CD14-positive monocyte (primary cell): ENCODE measurements at regions not wholly inside any gene's neighbourhood (a gene's known extent, or its start where the extent isn't known, plus 50 kb on each side); places are given as distances from the start of the nearest gene placed in this dataset.

Source experiments
- DNase-seq, 3 donors: peaks; one replicate each; pipeline ENCODE4 v3.0.0-alpha.2; 2011 to 2022
- H2AFZ ChIP-seq: 2 replicates; pipeline ENCODE4 v1.6.0; 2012; ENCODE audit warnings: mild to moderate bottlenecking, low read depth, low read length, inconsistent platforms; ENCODE audit not compliant: insufficient read depth, poor library complexity, severe bottlenecking
- H3K27ac ChIP-seq, 2 donors: 1 replicate in 1 of 2; 2 replicates in 1 of 2; pipeline ENCODE4 v1.5.1; 2012 to 2013; ENCODE audit warnings: low read length in 2 of 2, control low read depth in 1 of 2, inconsistent platforms in 1 of 2, low read depth in 1 of 2, mild to moderate bottlenecking in 1 of 2
- H3K27me3 ChIP-seq, 2 donors: one replicate each; pipeline versions ENCODE4 v1.6.0 to v1.6.1; 2011 to 2013; ENCODE audit warnings: low read length in 2 of 2; ENCODE audit not compliant: control insufficient read depth in 2 of 2, insufficient read depth in 2 of 2
- H3K36me3 ChIP-seq, 2 donors: replicated peaks in 1 of 2; 1 replicate in 1 of 2; 2 replicates in 1 of 2; pipeline versions ENCODE4 v1.5.1 to v1.6.1; 2012 to 2013; ENCODE audit warnings: low read length in 2 of 2, control low read depth in 1 of 2, inconsistent platforms in 1 of 2, mild to moderate bottlenecking in 1 of 2; ENCODE audit not compliant: insufficient read depth in 2 of 2, control insufficient read depth in 1 of 2
- H3K4me1 ChIP-seq, 2 donors: 1 replicate in 1 of 2; 2 replicates in 1 of 2; pipeline versions ENCODE4 v1.5.1 to v1.6.1; 2012 to 2013; ENCODE audit warnings: low read length in 2 of 2, control low read depth in 1 of 2, inconsistent platforms in 1 of 2, mild to moderate bottlenecking in 1 of 2, moderate library complexity in 1 of 2; ENCODE audit not compliant: insufficient read depth in 2 of 2, control insufficient read depth in 1 of 2
- H3K4me2 ChIP-seq: replicated peaks from 2 replicates; pipeline ENCODE3; 2012; ENCODE audit warnings: low read length, moderate library complexity, mild to moderate bottlenecking; ENCODE audit not compliant: poor library complexity, severe bottlenecking; ENCODE audit errors: extremely low read depth
- H3K4me3 ChIP-seq, 3 experiments: fragments of 200-600 bp in 1 of 3; sonication (generic) in 1 of 3; replicated peaks in 1 of 3; 1 replicate in 2 of 3; 2 replicates in 1 of 3; pipeline ENCODE4 v1.5.1; 2011 to 2013; ENCODE audit warnings: low read length in 3 of 3, mild to moderate bottlenecking in 3 of 3, control low read depth in 2 of 3, low read depth in 2 of 3, inconsistent platforms in 1 of 3, moderate library complexity in 1 of 3
- H3K79me2 ChIP-seq: 2 replicates; pipeline ENCODE4 v1.6.0; 2012; ENCODE audit warnings: mild to moderate bottlenecking, control low read depth, inconsistent platforms, low read length, moderate library complexity; ENCODE audit not compliant: insufficient read depth
- H3K9ac ChIP-seq: 2 replicates; pipeline ENCODE4 v1.6.0; 2017; ENCODE audit warnings: low read length, mild to moderate bottlenecking; ENCODE audit not compliant: insufficient read depth, poor library complexity, severe bottlenecking
- H3K9me3 ChIP-seq, 2 donors: replicated peaks in 1 of 2; 1 replicate in 1 of 2; 2 replicates in 1 of 2; pipeline versions ENCODE4 v1.5.1 to v1.6.1; 2012 to 2013; ENCODE audit warnings: low read length in 2 of 2, control low read depth in 1 of 2; ENCODE audit not compliant: control insufficient read depth in 1 of 2, insufficient read depth in 1 of 2
- H4K20me1 ChIP-seq: 2 replicates; pipeline ENCODE4 v1.6.0; 2012; ENCODE audit warnings: mild to moderate bottlenecking, low read length, control low read depth, moderate library complexity; ENCODE audit not compliant: insufficient read depth
- H3K27ac Mint-ChIP-seq, 7 donors: one replicate each; pipeline ENCODE4 v1.8.0; 2020; ENCODE audit warnings: mild to moderate bottlenecking in 7 of 7, mixed read lengths in 7 of 7, moderate library complexity in 6 of 7, inconsistent platforms in 2 of 7
- H3K27me3 Mint-ChIP-seq, 3 donors: one replicate each; pipeline ENCODE4 v1.8.0; 2021 to 2022; ENCODE audit warnings: low read depth in 3 of 3, mild to moderate bottlenecking in 3 of 3, mixed read lengths in 3 of 3, moderate library complexity in 3 of 3, inconsistent platforms in 1 of 3
- H3K36me3 Mint-ChIP-seq, 2 donors: one replicate each; pipeline ENCODE4 v1.8.0; 2020; ENCODE audit warnings: mixed read lengths in 2 of 2, inconsistent platforms in 1 of 2, mild to moderate bottlenecking in 1 of 2
- H3K4me1 Mint-ChIP-seq: one replicate; pipeline ENCODE4 v1.8.0; 2020; ENCODE audit warnings: mild to moderate bottlenecking, mixed read lengths
- H3K4me3 Mint-ChIP-seq, 2 donors: one replicate each; pipeline ENCODE4 v1.8.0; 2020; ENCODE audit warnings: mild to moderate bottlenecking in 2 of 2, mixed read lengths in 2 of 2, moderate library complexity in 1 of 2
- H3K9me3 Mint-ChIP-seq, 7 donors: one replicate each; pipeline ENCODE4 v1.8.0; 2020 to 2022; ENCODE audit warnings: mixed read lengths in 7 of 7, mild to moderate bottlenecking in 6 of 7, moderate library complexity in 6 of 7, inconsistent platforms in 2 of 7
- CTCF ChIP-seq: fragments of 200-600 bp; IDR thresholded peaks from one replicate; pipeline ENCODE4 v1.8.0; 2022; ENCODE audit warnings: antibody characterized with exemption, mild to moderate bottlenecking
- WGBS: methylation state at CpG from one replicate; pipeline ENCODE4 v1.1.5; 2013; ENCODE audit warnings: missing lambda C conversion rate; ENCODE audit not compliant: insufficient coverage; 5-methylcytosine and 5-hydroxymethylcytosine counted together
- intact Hi-C, 2 donors: fragments of 100-400 bp; cut with micrococcal nuclease; formaldehyde crosslinking; loops; one replicate each; pipeline versions ENCODE4 v1.15.0 to v1.15.1; 2023

GRCh38 chr6:78101387-78101786 is 448.5 kb downstream of the MEI4 start:
- no peak overlapping the region for H3K4me3 ChIP-seq
- no peaks in the 10 kb centered on the region for H4K20me1 ChIP-seq
- peaks cover 0 to 11% of the 10 kb centered on the region in 2 donors for H3K9me3 ChIP-seq
- no peak overlapping the region for H3K4me3 Mint-ChIP-seq
- no peak overlapping the region for H3K4me2 ChIP-seq
- H2AFZ ChIP-seq = no peak overlapping the region
- no peak for TF ChIP-seq CTCF
- H3K9ac ChIP-seq = no peak overlapping the region
- DNase-seq = no peak
- intact Hi-C loops = no loop called here
- no peak overlapping the region for H3K27ac ChIP-seq
- no peaks in the 10 kb centered on the region for H3K36me3 Mint-ChIP-seq
- peaks cover 0 to 9% (median 5%) of the 10 kb centered on the region in 7 donors for H3K9me3 Mint-ChIP-seq
- no peaks in the 10 kb centered on the region for H3K27me3 ChIP-seq
- no peaks in the 10 kb centered on the region for H3K4me1 ChIP-seq
- H3K27me3 Mint-ChIP-seq = no peaks in the 10 kb centered on the region
- H3K27ac Mint-ChIP-seq = no peak overlapping the region
- 89% methylated on average over 1 of the region's 1 CpG for WGBS
- no peaks in the 10 kb centered on the region for H3K79me2 ChIP-seq
- H3K4me1 Mint-ChIP-seq = no peaks in the 10 kb centered on the region
- no peaks in the 10 kb centered on the region for H3K36me3 ChIP-seq

- H3K4me3 ChIP-seq = no peak overlapping the region
- no peaks in the 10 kb centered on the region for H3K27me3 ChIP-seq
- no peak for TF ChIP-seq CTCF
- H3K4me1 ChIP-seq = no peaks in the 10 kb centered on the region
- no peaks in the 10 kb centered on the region for H4K20me1 ChIP-seq
- H3K9ac ChIP-seq = no peak overlapping the region
- no peak overlapping the region for H2AFZ ChIP-seq
- H3K4me2 ChIP-seq = no peak overlapping the region
- H3K4me3 Mint-ChIP-seq = no peak overlapping the region
- H3K79me2 ChIP-seq = no peaks in the 10 kb centered on the region
- H3K9me3 Mint-ChIP-seq = peaks cover 0 to 9% (median 5%) of the 10 kb centered on the region in 7 donors
- intact Hi-C loops = no loop called here
- no peak for DNase-seq
- H3K27ac ChIP-seq = no peak overlapping the region
- H3K27me3 Mint-ChIP-seq = no peaks in the 10 kb centered on the region
- H3K27ac Mint-ChIP-seq = no peak overlapping the region
- H3K9me3 ChIP-seq = no peaks in the 10 kb centered on the region
- H3K36me3 Mint-ChIP-seq = no peaks in the 10 kb centered on the region
- no peaks in the 10 kb centered on the region for H3K4me1 Mint-ChIP-seq
- no peaks in the 10 kb centered on the region for H3K36me3 ChIP-seq
Measured at GRCh38 chr6:78110641-78111040, 457.8 kb downstream of the MEI4 start.
